HG02571 (cell line): ENCODE measurements at regions not wholly inside any gene's neighbourhood (a gene's known extent, or its start where the extent isn't known, plus 50 kb on each side); places are given as distances from the start of the nearest gene placed in this dataset.
"Not testable (repeated sequence)": the region's sequence is repeated elsewhere in the genome, so short reads cannot be mapped to it uniquely, and the experiment has no call there.

Source experiments
- ATAC-seq: cut with Tn5 transposase; IDR thresholded peaks from one replicate; pipeline ENCODE4 v1.9.1; 2021; ENCODE audit warnings: mild to moderate bottlenecking, moderate library complexity; ENCODE audit not compliant: unreplicated experiment

DNA sequence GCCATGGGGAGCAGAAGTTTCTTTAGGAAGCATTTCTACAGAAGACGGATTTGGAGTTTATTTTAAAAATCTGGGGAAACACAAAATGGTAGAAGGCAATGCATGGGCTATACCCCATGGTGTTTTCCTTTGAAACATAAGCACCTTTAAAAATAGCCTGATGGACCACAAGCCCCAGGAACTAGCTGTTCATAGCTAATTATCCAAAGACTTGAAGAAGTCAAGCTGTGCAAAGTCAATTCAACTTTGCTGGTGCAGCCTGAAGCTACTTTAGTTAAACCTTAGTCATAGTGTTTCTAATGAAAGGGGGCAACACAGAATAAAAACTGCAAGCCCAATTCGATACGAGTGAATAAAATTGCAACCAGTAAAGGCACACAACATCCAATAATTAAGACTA lies 732.5 kb downstream of the GALC start:
- no peak for ATAC-seq

DNA sequence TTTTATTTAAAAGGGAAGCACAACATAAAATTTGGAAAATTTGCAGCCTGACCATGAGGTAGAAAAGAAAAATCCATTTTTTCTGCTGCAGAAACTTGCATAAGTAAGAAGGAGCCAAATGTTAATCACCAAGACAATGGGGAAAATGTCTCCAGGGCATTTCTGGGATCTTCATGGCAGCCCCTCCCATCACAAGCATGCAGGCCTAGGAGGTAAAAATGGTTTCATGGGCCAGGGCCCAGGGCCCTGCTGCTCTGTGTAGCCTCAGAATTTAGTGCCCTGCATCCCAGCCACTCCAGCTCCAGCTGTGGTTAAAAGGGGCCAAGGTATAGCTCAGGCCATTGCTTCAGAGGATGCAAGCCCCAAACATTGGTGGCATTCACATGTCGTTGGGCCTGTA lies 735.6 kb downstream of the GALC start:
- ATAC-seq, result no peak

DNA sequence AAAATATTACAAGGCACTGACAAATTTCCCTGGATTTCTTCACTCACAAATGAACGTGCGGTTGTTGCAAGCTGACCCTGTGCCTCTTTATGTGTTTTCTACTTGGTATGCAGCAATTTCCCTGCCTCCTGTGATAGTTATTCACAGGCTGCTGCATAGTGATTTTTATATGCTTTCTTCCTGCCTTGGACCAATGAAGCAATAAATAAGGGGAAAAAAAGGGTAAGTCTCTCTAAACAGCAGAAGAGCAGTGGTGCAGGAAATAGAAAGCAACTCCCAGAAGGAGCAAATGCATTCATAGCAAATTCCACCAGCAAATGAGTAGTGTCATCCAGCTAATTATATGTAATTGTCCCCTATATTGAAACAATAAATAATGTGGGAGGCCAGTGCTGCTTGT lies 737.9 kb downstream of the GALC start:
- ATAC-seq, result no peak

DNA sequence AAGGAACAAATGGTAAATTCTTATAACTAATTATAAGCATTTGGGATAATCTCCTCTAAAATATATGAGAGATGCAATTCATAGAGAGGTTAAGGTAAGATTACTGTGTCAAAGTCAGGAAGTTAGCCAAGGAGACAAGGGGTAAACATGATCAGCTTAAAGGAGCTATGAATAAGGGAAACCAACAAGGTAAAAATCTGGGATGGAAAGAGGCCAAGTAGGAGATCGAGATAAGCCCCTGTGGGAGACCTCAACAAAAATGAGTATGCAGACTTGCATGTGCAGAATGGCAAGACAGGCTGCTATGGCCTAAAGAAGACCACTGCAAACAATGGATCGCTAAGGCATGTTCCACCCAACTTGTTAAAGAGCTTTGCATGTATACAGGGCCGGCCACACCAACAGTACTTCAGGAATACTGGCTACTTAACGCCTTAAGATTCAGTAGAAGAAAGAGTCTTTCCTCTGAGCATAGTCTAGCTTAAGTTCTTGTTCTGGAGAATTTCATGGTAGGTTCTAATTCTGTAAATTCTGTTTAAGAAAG lies 738.6 kb downstream of the GALC start:
- no peak for ATAC-seq

DNA sequence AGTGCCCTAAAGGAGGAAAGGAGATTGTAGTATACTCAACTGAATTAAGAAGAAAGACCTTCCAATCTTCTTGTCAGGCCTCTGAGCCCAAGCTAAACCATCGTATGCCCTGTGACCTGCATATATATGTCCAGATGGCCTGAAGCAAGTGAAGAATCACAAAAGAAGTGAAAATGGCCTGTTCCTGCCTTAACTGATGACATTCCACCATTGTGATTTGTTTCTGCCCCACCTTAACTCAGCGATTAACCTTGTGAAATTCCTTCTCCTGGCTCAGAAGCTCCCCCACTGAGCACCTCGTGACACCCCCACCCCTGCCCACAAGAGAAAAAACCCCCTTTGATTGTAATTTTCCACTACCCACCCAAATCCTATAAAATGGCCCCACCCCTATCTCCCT lies 739.2 kb downstream of the GALC start:
- ATAC-seq, result not testable (repeated sequence)

DNA sequence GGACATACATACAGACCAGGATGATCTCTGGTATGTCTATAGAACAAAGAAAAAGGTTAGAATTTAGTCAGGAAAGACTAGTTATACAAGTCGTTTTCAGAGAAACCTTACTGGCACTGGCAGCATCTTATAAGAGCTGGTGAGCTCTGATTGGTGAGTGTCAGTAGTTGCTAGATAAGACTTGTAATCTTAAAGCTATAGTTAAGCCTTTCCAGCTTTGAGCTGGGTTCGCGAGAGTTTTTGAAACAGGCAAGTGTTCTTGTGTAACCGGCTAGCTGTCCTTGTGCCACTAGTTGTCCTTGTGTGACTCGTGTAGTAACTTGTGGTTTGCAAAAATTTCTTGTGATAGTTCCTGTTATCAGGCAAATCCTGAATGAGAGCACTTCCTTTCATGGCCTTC lies 740.9 kb downstream of the GALC start:
- no peak for ATAC-seq

DNA sequence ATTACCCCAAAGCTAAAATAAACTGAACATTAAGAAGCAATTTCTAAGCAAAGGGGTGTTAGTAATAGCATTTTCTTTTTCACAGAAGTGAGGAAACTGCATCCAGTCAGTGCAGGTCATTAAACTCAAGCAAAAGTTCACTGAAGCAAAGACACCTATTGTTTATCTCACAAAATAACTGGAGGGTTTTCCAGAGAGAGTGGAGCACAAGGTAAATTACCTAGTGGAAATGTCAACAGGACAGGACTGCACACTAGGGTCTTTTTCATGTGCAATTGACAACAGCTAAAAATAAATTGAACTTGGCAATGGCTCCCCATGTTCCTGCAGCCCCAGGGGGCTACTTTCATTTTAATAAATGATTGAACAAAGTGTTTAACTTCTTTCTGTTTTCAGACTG lies 742.0 kb downstream of the GALC start:
- ATAC-seq, result no peak

DNA sequence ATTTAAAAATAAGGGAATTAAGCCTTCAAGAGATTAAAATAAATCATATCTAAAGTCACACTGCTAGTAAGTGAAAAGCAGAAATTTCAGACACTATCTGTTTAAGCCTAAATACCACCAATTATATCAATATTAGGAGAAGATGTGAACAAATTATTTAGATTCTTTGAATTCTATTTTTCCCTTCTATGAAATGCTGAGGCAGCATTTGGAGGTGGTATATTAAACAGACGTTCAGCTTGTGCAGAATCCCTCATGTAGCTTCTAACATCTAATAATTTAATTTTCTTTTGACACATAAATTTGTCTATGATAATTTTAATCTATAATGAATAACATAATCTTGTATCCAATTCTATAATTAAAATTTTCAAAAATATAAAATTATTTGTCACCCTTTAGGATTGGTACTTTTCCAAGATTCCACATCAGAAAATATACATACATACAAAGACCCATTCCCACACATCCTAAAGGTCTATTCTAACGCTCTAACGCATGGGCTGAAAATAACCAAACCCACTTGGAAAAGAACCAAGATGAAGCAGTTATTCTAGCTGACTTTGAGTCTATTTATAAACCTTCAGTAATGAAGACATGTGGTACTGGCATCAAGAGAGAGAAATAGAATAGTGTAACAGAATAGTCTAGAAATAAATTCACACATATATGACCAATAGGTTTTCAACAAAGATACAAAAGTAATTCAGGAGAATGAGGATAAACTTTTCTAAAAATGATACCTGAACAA lies 751.8 kb downstream of the GALC start:
- no peak for ATAC-seq

DNA sequence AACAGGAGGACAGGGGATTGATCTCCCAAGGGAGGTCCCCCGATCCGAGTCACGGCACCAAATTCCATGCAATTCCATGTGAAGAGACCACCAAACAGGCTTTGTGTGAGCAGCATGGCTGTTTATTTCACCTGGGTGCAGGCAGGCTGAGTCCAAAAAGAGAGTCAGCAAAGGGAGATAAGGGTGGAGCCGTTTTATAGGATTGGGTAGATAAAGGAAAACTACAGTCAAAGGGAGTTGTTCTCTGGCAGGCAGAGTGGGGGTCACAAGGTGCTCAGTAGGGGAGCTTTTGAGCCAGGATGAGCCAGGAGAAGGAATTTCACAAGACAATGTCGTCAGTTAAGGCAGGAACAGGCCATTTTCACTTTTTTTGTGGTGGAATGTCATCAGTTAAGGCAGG lies 752.7 kb downstream of the GALC start:
- not testable (repeated sequence) for ATAC-seq

DNA sequence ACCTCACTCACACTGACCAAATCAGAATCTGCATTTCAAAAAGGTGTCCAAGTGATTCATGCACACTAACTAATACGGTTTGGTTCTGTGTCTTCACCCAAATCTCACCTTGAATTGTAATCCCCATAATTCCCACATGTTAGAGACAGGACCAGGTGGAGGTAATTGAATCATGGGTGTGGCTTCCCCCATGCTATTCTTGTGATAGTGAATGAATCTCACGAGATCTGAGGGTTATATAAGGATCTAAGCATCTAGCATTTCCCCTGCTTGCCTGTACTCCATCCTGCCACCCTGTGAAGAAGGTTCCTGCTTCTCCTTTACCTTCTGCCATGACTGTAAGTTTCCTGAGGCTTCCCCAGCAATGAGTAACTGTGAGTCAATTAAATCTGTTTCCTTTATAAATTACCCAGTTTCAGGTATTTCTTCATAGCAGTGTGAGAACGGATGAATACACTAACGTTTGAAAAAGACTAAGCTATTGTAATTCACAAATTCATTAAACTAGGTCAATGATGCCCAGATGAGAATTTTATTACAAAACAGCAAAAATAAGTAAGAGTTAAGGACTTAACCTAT lies 759.1 kb downstream of the GALC start:
- no peak for ATAC-seq

DNA sequence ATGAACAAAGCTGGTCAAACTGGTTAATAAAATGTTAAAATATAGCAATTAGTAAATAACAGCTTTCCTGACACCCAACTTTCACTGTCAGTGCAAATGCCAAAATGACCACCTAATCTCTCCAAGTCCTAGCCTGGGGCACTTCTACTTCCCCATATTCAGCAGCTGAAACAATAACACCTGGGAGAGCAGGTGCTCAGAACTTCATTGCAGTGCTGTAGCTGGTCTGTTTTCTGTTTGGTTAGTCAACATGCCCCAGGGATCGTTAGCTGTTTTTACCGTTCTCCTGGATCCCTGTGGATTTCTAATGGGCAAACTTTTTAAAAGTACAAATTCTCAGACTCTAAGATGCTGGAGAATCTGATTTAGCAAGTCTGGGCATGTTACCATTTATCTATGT lies 759.7 kb downstream of the GALC start:
- no peak for ATAC-seq

DNA sequence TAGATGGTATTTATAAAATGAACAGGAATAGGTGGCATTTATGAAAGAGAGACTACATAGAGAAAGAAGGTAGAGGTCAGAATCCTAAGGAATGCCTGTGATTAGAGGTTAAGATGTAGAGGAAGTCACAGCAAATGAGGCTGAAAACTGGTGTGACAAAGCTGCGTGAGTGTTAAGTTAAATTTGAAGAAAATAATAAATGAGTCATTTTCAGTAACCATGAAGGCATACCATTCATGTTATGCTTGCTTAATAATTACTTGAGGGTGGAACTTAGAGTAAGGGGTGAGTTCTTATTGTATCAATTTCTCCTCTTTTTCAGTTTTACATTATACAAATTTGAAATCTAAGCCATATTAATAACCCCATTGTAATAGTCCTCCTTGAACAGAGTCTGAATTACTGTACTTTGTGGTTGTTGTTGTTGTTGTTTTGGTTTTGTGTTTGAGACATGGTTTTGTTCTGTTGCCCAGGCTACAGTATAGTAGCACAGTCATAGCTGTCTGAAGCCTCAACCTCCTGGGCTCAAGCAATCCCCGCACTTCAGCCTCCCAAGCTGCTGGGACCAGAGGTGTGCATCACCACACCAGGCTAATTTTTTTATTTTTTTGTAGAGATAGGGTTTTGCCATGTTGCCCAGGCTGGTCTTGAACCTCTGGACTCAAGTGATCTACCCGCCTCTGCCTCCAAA lies 761.5 kb downstream of the GALC start:
- ATAC-seq, result no peak

DNA sequence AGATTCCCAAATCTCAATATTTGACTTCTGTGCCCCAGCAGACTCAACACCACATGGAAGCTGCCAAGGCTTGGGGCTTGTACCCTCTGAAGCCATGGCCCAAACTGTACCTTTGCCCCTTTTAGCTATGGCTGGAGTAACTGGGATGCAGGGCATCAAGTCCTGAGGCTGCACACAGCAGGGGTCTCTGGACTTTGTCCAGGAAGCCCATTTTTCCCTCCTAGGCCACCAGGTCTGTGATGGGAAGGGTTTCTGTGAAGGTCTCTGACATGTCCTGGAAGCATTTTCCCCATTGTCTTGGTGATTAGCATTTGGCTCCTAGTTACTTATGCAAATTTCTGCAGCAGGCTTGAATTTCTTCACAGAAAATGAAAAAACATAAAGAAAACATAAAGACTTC lies 762.3 kb downstream of the GALC start:
- ATAC-seq, result no peak

DNA sequence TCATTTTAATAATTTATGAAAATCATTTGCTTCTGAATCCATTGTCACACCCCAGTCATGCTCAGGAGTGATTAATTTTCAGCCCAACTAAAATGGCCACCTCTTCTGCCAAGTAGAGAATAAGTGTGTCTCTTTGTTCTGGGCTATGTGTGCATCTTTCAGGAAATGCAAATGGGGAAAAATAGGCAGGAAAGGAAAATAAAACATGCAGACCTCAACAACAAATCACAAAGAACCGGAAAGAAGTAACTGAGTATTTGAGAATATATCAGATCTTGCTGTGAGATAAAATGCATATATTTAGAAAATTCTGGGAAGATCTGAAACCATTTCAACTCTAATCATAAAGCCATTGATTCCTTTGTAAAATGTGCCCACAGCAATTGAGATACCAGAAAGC lies 763.9 kb downstream of the GALC start:
- no peak for ATAC-seq

DNA sequence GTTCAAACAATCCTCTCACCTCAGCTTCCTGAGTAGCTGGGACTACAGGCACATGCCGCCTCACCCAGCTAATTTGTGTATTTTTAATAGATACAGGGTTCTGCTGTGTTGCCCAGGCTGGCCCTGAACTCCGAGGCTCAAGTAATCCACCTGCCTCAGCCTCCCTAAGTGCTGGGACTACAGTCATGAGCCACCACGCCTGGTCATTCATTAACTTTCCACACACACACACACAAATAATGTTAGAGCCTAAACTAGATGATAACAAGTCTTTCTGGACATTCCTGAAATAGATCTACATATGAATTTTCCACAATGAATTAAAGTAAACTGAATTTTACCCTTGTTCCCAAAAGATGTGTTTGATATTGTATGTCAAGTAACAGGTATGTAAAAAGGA lies 776.0 kb downstream of the GALC start:
- ATAC-seq, result no peak

DNA sequence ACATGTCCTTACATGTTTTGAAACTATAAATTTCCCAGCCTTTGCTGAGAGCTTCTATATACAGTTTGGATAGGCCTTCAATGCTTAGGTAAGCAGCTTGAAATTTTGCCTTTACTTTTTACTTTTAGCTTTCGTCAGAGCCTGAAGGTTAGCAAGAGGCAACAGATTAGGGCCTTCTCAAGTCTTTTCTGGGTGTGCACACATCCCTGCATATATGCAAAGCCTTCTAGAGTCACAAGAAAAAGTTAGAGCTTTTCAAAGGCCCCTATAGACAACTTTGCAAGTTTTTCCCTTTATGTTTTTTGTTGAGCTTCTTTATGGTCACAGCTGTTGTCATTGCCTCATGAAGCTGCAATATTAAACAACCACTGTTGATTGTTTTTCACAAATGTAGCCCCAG lies 778.4 kb downstream of the GALC start:
- ATAC-seq, result no peak

DNA sequence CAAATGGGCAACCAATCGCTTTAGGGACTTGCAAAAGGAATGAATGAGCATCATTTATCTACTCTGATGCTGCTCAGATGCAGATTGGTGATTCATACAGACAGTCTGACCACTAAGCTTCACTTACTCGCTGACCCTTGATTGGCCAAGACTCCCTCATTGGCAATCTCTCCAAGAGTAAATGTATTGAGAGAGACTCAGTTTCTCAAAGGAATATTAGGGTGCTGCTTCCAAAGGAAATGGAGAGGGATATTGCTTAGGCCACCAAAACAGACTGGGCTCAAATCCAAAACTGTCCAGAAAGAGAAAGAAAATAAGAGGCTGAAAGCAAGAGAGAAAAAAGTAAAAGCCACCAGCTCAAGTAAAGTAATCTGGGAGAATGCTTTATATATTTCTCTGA lies 785.2 kb downstream of the GALC start:
- no peak for ATAC-seq

DNA sequence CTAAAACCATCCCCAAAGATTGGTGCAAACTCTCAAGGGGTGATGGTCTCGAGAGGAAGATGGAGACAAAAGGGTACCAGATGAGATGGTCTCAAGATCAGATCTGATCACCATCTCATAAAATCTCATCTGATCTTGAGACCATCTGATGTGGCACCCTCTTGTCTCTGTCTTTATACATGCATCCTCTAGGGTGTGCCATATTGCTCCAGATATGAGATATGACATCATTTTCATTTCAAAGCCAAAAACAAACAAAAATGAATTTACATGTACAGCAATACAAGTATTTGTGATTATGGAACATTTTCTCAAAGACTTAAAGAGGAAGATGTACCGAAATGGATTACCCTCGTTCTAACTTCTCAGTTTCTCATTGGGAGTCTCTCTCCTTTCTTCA lies 787.2 kb downstream of the GALC start:
- no peak for ATAC-seq

DNA sequence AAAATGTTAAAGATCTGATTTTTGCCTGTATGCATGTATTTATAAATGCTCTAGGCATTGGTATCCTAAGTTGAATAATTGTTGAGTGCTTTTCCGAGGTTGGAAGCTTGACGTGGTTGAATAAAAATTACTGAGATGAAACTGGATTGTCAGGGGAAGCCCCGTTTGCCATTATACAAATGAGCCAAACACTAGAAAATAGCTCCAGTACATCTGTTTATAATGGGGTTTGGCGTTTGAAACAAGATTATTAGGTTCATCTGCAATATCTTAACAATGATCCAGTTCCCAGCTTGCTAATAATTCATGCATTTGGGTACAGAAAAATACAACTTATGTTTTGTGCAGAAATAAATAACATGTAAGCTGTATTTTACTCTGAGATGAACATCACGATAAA lies 789.6 kb downstream of the GALC start:
- ATAC-seq, result no peak

DNA sequence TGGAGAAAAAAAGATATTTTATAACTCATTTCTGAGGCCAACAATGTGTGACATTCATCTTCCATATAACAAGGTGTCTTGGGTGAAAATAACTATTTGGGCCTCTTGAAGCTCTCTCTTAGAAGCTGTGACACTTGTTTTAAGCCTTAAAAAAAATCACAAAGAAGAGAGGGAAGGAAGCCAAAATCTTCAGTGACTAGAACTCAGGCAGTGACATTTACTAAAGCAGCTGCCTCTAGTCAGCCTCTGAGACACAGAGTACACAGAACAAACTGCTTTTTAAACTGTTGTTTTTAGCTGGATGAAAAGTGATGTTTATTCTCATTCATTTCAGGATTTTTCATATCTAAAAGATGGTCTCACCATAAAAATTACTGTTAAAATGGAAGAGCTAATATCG lies 793.6 kb downstream of the GALC start:
- no peak for ATAC-seq

DNA sequence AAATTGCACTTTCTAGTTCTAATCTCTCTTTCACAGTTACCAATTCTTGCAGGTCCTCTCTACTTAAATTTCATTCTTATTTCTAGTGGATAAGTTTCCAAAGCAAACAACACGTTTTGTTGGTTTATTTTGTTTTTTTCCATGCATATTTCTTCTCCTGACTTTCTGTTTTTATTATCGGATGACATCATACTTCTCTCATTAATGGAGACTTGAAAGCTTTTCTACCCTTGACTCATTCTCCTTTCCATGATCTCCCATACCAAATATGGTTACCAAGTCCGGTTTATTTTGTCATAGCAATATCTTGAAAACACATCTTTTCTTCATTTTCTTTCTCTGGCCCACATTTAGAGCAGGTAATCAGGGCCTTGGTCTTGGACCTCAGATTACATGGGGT lies 796.5 kb downstream of the GALC start:
- ATAC-seq, result no peak

DNA sequence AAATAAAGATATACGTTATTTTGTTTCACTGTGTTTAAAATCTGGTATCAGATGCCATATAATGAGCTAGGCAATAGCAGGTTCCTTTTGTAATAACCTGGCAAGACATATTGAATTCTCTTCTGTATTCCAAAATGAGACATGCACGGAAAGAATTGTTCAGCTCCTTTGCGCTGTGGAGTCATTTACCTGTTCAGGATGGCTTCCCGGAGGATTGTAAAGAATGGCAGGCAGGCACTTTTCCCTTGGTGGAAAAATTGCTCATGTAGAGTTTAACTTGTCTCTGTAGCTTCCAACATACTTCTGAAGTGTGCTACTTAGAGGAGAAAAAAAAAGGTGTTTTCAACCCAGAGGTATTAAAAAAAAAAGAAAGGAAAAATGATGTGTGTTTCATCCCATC lies 805.2 kb downstream of the GALC start:
- ATAC-seq, result no peak
